BJ (cell line): ENCODE measurements at regions not wholly inside any gene's neighbourhood (a gene's known extent, or its start where the extent isn't known, plus 50 kb on each side); places are given as distances from the start of the nearest gene placed in this dataset.

Source experiments
- CTCF ChIA-PET: fragments of 350-600 bp; formaldehyde crosslinking; extraction: SDS; loops from one replicate; lab custom pipeline; 2021; ENCODE audit warnings: antibody characterized with exemption, inconsistent platforms; lab: Yijun Ruan, JAX
- POLR2A ChIA-PET: fragments of 300-600 bp; sonication (Branson Sonifier 250); formaldehyde crosslinking; extraction: SDS; loops from one replicate; lab custom pipeline; 2021; ENCODE audit warnings: antibody characterized with exemption; lab: Charles Lee
- DNase-seq: peaks from one replicate; pipeline ENCODE4 v3.0.0-alpha.2; 2011; ENCODE audit warnings: low read depth
- H3K27me3 ChIP-seq: 2 replicates; pipeline ENCODE4 v1.6.0; 2011; ENCODE audit warnings: low read length; ENCODE audit not compliant: control insufficient read depth, insufficient read depth
- H3K36me3 ChIP-seq: 2 replicates; pipeline ENCODE4 v1.5.1; 2011; ENCODE audit warnings: low read length; ENCODE audit not compliant: control insufficient read depth, insufficient read depth
- H3K4me3 ChIP-seq: 2 replicates; pipeline ENCODE4 v1.5.1; 2011; ENCODE audit warnings: low read depth, mild to moderate bottlenecking, control low read depth, low read length
- small RNA-seq: library from RNA; depleted of rRNA; stranded (forward); fragments of <200 nt; gene quantifications from one replicate; pipeline ENCODE3, GENCODE V24; 2012; ENCODE audit warnings: low replicate concordance, low read depth; ENCODE audit not compliant: insufficient read length
- TF ChIP-seq, protein P1 (sequence below): IDR thresholded peaks from 2 replicates; pipeline ENCODE4 v1.5.1; 2011; ENCODE audit warnings: low read depth, mild to moderate bottlenecking, control low read depth, inconsistent platforms, low read length, moderate library complexity; ENCODE audit not compliant: insufficient read depth

DNA sequence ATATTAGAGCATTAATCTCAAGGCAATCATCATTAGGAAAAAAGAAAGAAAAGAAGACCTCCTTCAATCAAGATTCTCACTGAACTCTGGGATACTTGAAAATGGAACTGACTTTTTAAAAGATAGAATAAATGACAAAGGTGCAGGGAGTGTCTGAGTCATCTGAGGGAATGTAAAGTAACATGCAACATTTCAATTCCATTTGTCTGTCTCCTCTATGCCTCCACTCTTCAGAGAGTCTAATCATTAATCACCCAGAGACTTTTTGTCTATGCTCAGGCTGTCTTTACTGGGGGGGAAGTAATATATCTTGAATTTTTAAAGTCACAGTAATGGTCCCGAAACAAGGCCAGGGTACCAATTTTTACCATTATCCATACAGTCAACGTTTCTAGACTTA lies 55.0 kb upstream of the PACRGL start:
- H3K4me3 ChIP-seq = no peak overlapping the region
- peaks cover 3% of the 10 kb centered on the region; the same call in 1 of the 2 replicates for H3K27me3 ChIP-seq
- H3K36me3 ChIP-seq = no peaks in the 10 kb centered on the region
- no peak for DNase-seq
- ChIA-PET CTCF (no interaction called here), POLR2A (no interaction called here)
- TF ChIP-seq, protein P1, sequence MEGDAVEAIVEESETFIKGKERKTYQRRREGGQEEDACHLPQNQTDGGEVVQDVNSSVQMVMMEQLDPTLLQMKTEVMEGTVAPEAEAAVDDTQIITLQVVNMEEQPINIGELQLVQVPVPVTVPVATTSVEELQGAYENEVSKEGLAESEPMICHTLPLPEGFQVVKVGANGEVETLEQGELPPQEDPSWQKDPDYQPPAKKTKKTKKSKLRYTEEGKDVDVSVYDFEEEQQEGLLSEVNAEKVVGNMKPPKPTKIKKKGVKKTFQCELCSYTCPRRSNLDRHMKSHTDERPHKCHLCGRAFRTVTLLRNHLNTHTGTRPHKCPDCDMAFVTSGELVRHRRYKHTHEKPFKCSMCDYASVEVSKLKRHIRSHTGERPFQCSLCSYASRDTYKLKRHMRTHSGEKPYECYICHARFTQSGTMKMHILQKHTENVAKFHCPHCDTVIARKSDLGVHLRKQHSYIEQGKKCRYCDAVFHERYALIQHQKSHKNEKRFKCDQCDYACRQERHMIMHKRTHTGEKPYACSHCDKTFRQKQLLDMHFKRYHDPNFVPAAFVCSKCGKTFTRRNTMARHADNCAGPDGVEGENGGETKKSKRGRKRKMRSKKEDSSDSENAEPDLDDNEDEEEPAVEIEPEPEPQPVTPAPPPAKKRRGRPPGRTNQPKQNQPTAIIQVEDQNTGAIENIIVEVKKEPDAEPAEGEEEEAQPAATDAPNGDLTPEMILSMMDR = no peak

DNA sequence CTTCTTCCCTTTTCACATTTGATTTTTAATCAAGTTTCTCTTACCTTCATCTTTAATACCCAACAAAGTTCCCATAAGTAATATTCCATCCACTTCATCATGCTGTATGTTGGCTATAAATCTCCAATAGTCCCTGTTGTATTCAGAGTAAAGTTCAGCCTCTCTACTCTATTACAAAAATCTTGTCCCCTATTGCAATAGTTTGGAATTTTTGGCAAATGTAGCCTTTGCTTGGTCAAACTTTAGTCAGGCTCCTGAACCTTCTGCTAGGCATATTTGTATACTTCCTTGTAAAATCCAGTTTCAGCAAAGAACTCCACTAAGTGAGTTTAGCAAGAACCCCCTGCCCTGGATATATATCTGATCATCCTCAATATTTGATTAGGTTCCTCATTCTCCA lies 54.0 kb upstream of the PACRGL start:
- TF ChIP-seq, protein P1 = no peak
- ChIA-PET POLR2A (no interaction called here), CTCF (no interaction called here)
- Histone ChIP-seq H3K36me3 (no peaks in the 10 kb centered on the region), H3K27me3 (peaks cover 3% of the 10 kb centered on the region; the same call in 1 of the 2 replicates), H3K4me3 (no peak overlapping the region)
- no peak for DNase-seq

Small RNAs in the stretch of these regions (small RNA-seq; reads per million reads assigned to genes)
- 195 reads per million, percentile 93 among the genes with 10 or more reads in this experiment for gene MIR218-1
